Brain microvascular endothelial cell (primary cell): ENCODE measurements at regions not wholly inside any gene's neighbourhood (a gene's known extent, or its start where the extent isn't known, plus 50 kb on each side); places are given as distances from the start of the nearest gene placed in this dataset.

Source experiments
- DNase-seq: peaks from one replicate; pipeline ENCODE4 v3.0.0-alpha.2; 2020
- H3K27ac ChIP-seq: fragments of 250-450 bp; sonication (Bioruptor Pico); 2 replicates; pipeline ENCODE4 v1.5.1; 2020; ENCODE audit warnings: mild to moderate bottlenecking, moderate library complexity
- H3K27me3 ChIP-seq: fragments of 250-450 bp; sonication (Bioruptor Pico); replicated peaks from 2 replicates; pipeline ENCODE4 v1.5.1; 2020; ENCODE audit warnings: mild to moderate bottlenecking
- H3K36me3 ChIP-seq: fragments of 250-450 bp; sonication (Bioruptor Pico); replicated peaks from 2 replicates; pipeline ENCODE4 v1.5.1; 2020; ENCODE audit warnings: mild to moderate bottlenecking
- H3K4me3 ChIP-seq: 2 replicates; pipeline ENCODE4 v1.5.1; 2011; ENCODE audit warnings: low read depth, mild to moderate bottlenecking, control low read depth, low read length, moderate library complexity
- CTCF ChIP-seq: IDR thresholded peaks from 2 replicates; pipeline ENCODE4 v1.5.1; 2011; ENCODE audit warnings: low read depth, mild to moderate bottlenecking, moderate library complexity, low read length, control low read depth, inconsistent platforms; ENCODE audit errors: missing control alignments
- in situ Hi-C: cut with HindIII; loops from 2 replicates; pipeline ENCODE4 v1.10.0; 2017; ENCODE audit warnings: low sequenced_read_pairs, low pct_ligation_motif_present

- in situ Hi-C loops = no loop called here
- H3K27ac ChIP-seq = no peak overlapping the region
- H3K27me3 ChIP-seq = no peaks in the 10 kb centered on the region
- H3K36me3 ChIP-seq = no peaks in the 10 kb centered on the region
- peak; percentile 57 for DNase-seq
- TF ChIP-seq CTCF = peak; percentile 55
- H3K4me3 ChIP-seq = no peak overlapping the region
These were observed 257.5 kb upstream of the TCF21 start for GRCh38 chr6:133631421-133631820.

GRCh38 chr6:133632206-133632605 lies 256.7 kb upstream of the TCF21 start:
- no peaks in the 10 kb centered on the region for H3K36me3 ChIP-seq
- no peaks in the 10 kb centered on the region for H3K27me3 ChIP-seq
- peak overlapping the region; percentile 19 for H3K27ac ChIP-seq
- no peak for TF ChIP-seq CTCF
- no peak overlapping the region for H3K4me3 ChIP-seq
- DNase-seq = peak; percentile 62
- in situ Hi-C loops = no loop called here

- Histone ChIP-seq H3K4me3 (no peak overlapping the region), H3K27ac (no peak overlapping the region), H3K27me3 (no peaks in the 10 kb centered on the region), H3K36me3 (no peaks in the 10 kb centered on the region)
- DNase-seq = no peak
- in situ Hi-C loops = no loop called here
- TF ChIP-seq CTCF = no peak
These were observed 256.0 kb upstream of the TCF21 start for GRCh38 chr6:133632906-133633305.

GRCh38 chr6:133634474-133634873 lies 254.4 kb upstream of the TCF21 start:
- DNase-seq = no peak
- in situ Hi-C loops = no loop called here
- no peak overlapping the region for H3K4me3 ChIP-seq
- H3K27me3 ChIP-seq = no peaks in the 10 kb centered on the region
- H3K27ac ChIP-seq = no peak overlapping the region
- TF ChIP-seq CTCF = no peak
- H3K36me3 ChIP-seq = no peaks in the 10 kb centered on the region

GRCh38 chr6:133635447-133635846 lies 253.5 kb upstream of the TCF21 start:
- TF ChIP-seq CTCF = no peak
- in situ Hi-C loops = no loop called here
- H3K36me3 ChIP-seq = no peaks in the 10 kb centered on the region

GRCh38 chr6:133637436-133637835 lies 251.5 kb upstream of the TCF21 start:
- DNase-seq = no peak
- H3K4me3 ChIP-seq = no peak overlapping the region
- TF ChIP-seq CTCF = no peak
- H3K27me3 ChIP-seq = no peaks in the 10 kb centered on the region
- no peak overlapping the region for H3K27ac ChIP-seq
- in situ Hi-C loops = no loop called here
- no peaks in the 10 kb centered on the region for H3K36me3 ChIP-seq

More at GRCh38 chr6:133635447-133635846, 253.5 kb upstream of the TCF21 start:
- H3K27ac ChIP-seq = no peak overlapping the region
- no peak overlapping the region for H3K4me3 ChIP-seq
- no peaks in the 10 kb centered on the region for H3K27me3 ChIP-seq
- no peak for DNase-seq
